ENCODE measurements at regions not wholly inside any gene's neighbourhood (a gene's known extent, or its start where the extent isn't known, plus 50 kb on each side); places are given as distances from the start of the nearest gene placed in this dataset.

DNA sequence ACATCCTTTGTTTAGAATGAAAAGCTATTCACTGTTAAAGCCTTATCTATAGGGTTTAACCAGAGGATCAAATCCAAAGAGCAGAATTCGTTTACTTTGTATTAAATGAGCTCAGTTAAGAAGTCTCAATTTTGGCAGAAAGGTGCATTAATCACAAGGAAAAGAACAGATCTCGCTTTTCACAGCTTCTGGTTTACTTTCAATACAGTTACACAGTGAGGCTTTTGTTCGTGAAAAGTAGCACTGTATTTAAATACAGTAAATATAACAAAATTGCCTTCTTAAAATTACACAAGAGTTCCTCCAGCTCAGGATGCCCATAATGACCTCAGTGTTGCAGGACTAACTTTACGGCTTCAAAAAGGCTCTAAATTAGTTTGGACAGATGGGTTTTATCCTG lies 669.1 kb upstream of the SALL1 start:
- TF ChIP-seq ZC3H10 (CRISPR knock-in tag; IDR thresholded peaks at IDR 0.05): no peak
- no peak for TF ChIP-seq PPARA (CRISPR knock-in tag; IDR thresholded peaks at IDR 0.05; ENCODE audit: borderline replicate concordance)
- no peak for TF ChIP-seq ZNF565 (CRISPR knock-in tag; conservative IDR thresholded peaks at IDR 0.05; ENCODE audit: low read depth)
- TF ChIP-seq ESRRG (CRISPR knock-in tag; IDR thresholded peaks at IDR 0.05): no peak
